HuH-7.5 (cell line): ENCODE measurements at regions not wholly inside any gene's neighbourhood (a gene's known extent, or its start where the extent isn't known, plus 50 kb on each side); places are given as distances from the start of the nearest gene placed in this dataset.

Experiments used
- DNase-seq: peaks from one replicate; pipeline ENCODE4 v3.0.0; 2011; ENCODE audit warnings: low spot score

DNA sequence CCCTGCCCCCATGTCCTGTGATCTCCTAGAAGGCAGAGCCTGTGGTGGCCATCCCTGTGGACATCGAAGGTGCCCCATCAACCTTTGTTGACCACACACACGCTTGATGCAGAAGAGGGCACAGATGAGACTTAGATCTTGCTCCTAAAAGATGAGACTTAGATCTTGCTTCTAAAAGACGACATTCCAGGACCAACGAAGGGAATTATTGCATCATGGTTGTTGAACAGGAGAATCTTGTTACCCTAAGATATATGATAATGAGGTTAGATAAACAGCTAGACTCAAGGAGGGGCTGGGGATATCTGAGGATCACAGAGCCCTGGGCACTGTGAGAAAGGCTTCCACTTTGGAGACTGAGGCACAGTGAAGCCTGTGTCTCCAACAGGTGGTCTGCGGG, 91.1 kb upstream of the WSCD2 start:
- no peak for DNase-seq

DNA sequence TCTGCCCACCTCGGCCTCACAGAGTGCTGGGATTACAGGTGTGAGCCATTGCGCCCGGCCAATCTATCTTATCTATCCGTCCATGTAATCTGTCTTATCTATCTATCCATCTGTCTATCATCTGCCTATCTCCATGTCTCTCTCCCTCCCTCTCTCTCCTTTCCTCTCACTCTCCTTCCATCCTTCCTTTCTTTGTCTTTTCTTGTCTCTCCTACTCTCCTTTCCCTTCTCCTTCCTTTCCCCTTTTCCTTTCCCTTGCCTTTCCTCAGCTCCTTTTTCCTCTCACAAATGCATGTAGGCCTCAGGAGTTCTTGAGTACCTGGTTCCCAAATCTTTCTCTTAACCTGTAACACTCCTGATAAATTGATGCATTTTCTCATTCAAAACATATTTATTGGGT, 89.3 kb upstream of the WSCD2 start:
- no peak for DNase-seq

DNA sequence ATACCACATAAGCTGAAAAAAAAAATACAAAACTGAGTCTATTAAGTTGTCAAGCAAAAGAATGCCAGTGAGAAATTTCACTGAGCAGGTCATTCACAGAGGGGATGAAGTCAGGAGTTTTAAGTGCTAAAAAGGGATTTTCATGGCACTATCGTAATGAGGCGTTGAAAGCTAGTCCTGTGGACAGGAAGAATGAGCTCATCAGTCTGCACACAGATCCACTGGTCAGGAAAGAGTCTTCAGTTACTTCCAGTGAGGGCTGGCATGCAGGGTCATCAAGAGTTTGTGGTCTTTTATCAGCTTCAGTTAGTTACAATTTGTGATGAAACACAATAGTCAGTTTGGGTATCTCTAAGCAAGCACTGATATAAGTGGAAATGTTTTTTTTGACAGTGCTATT, 88.1 kb upstream of the WSCD2 start:
- no peak for DNase-seq

DNA sequence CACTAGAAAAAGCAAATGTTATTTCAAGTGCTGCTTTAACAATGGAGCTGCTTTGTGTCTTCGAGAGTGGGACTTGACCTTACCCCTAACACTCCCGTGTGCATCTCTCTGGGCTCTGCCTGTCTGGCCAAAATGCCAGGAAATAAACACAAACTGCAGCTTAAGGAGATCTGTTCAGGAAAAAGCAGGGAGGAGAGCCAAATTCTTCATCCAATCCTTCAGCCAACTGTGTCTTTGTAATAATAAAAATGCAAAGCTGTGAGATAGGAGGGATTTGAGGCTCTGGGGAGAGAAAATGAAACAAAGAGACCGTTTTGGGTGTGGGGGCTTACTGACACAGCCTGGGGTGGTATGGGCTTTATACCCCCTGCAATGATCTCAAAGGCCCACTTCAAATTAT, 85.8 kb upstream of the WSCD2 start:
- no peak for DNase-seq

DNA sequence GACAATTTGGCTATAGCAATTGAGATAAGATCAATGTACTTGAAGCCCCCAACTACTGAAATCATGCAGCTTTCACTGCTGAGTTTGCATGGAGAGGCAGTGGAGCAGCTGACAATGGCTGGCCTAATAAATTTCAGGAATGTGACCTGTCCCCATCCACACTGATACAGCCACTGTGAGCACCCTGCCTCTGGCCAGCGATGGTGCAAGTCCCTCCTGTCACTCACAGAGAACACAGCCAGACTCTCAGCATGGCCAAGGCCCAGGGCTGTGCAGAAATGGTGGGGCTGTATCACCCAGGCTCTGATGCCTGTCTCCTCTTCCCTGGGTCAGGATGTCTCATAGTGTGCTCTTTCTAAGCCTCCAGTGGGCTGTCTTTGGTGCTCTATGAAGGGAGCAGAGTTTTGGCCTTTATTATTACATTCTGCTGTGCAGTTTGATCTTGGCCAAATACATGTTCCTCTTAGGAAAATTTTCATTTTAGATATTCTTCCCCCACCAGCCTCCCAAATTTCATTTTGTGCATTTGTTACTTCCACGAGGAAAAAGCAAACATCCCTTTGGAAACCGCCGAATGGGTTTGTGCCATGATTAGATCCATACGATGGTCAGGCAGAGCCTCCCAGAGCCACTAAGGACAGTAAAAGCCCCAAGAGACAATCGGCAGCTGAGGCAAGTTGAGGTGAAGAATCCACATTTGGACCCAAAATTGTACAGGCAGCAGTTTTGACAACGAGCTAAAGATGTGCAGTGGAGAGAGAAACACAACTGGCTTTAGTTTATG, 85.1 kb upstream of the WSCD2 start:
- DNase-seq: no peak

DNA sequence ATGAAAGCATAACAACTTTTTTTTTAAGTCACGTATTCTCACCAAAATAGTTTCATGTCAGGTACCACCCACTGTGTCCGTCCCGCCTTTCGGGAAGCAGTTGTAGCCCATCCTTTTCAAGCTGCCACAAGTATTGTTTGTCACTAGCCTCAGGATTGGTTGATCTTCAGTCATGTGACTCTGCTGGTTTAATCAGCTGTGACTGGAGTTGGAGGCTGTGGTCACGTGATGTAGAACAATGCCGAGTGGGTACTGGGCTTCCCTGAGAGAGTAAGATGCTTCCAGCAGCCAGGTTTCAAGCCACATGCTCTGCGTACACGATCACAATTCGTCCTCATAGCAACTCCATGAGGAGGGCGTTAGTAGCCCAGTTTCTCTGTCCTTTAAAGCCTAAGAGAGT, 83.0 kb upstream of the WSCD2 start:
- no peak for DNase-seq

DNA sequence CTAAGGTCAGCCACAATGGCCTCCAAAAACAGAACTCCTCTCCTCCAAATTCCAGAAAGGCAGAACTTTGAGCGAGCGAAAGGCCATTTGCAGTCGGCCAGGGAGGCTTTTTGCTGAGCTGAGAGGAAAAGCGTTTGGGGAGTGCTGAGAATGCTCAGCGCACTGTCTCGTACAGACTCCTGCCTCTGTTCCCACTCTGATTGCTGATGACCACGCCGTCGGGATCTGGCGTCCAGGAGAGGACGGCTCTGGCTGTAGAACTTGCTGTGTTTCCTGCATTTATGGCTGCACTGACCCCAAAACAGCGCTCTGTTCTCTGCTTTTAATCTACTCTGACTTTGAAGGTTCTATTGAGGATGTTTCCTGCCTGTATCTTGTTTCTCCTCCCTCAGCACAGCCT, 82.4 kb upstream of the WSCD2 start:
- no peak for DNase-seq

DNA sequence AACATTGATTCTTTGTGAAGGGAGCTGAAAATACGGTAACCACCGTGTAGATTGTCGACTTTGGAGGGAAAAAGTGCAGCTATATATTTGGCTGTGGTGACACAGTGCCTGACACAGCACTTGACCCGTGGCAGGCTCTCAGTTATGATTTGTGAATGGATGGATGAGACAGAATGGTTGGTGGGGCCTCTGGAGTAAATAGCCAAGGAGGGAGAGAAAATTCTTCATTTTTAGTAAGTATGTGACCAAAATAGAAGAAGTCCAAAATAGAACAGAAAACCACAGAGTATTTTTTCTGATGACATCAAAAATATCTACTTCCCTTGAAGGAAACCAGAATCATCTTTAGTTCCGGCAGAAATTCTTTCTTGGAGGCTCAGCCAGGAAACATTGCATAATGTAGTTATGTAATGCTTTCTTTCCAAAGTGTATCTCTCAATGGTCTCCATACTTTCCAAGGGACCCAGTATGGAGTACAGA, 82.0 kb upstream of the WSCD2 start:
- no peak for DNase-seq

DNA sequence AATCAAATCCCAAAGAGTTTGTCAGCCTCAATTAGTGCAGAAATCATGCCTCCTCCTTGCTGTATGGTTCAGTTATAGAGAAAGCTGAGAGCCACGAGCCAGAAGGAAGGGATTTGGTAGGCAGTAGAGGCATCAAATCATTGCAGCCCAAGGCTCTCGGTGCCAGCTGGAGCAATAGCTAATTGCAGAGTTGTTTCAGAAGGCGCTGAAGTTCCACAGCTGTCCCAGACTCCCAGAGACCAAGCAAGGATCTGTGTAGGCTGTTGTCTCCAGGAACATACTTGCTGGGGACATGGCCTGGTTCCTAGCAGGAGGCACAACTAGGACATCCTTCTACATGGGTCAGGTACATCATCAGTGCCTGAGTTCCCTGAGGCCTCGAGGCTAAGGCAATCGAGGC, 80.4 kb upstream of the WSCD2 start:
- no peak for DNase-seq

DNA sequence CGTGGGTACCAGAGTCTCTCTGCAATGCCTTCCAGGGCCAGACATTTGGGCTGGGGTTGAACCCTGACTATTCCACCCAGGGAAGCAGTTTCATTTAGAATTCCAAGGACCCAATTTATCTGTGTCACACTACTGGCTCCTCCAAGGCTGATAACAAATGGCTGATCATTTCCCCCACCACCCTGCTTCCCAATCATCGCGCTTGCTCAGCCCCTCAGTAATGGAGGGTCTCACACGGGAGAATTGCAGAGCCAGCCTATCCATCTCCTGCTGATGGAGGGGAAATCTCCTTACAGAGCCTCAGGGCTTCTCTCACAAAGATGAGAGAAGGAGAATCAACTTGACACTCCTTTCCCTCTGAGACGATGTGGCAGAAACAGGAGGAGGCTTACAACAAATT, 78.4 kb upstream of the WSCD2 start:
- DNase-seq: no peak

DNA sequence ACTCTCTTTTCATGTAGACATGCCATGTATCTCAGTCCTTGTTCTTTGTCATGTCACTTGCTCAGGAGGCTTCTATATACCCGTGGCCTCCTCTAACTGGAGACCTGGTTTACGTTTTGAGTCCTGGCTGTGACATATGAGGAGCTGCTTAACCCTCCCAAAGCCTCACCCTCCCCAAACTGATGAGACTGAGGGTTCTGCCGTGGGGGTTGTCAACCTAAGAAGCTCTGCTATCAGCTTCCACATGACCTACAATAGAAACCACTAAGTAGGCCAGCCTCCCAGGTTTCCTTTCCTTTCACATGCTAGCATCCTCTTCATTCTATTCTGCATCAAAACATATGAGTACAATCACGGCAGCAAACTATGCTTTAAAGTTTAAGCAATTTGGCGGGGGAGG, 76.8 kb upstream of the WSCD2 start:
- no peak for DNase-seq

DNA sequence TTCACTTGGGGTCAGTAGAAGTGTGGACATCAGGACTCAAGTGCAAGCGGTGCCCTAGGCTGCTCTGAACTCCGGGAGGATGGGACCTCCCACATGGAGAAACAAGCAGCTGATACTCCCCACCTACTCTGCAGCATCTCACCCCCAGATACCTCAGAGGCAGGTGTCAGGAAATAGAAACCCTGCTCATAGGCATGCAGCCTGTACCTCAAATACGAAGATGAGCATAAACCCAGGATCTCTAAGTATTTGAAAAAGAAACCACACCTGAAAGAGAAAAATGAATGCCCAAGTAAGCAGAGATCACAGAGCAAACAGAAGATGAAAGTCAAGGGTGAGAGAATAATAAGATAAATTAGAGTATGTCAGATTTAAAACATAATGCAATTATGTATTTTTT, 75.6 kb upstream of the WSCD2 start:
- DNase-seq: no peak

DNA sequence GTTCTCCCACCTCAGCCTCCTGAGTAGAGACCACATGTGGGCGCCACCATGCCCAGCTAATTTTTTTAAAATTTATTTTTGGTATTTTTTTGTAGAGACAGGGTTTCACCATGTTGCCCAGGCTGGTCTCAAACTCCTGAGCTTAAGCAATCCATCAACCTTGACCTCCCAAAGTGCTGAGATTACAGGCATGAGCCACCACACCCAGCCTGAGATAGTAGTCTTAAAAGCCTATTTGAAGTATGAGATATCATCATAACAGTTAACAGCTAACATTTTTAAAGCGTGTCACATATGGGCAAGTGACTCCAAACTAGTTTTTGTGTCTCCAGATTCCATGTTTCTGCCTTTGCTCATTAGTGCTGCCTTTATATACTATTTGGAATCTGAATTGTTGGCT, 74.6 kb upstream of the WSCD2 start:
- no peak for DNase-seq

DNA sequence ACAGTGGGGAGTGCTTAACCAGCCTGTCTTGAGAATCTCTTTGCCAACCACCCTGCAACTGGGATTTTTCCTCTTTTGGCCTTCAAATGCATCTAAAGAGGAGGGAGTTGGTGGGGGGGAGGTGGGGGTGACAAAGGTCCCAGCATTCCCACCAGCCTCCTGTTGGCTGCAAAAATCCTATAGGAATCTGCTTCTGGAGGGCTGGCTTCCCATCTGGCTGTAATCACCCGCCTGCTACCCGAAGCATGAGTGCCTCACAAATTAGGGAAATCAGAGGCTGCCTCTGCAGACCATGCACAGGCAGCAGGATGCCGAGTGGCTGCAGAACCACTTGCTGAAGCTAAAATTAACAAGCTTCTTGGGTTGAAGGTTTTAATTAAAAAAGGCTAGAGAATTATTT, 73.9 kb upstream of the WSCD2 start:
- no peak for DNase-seq

DNA sequence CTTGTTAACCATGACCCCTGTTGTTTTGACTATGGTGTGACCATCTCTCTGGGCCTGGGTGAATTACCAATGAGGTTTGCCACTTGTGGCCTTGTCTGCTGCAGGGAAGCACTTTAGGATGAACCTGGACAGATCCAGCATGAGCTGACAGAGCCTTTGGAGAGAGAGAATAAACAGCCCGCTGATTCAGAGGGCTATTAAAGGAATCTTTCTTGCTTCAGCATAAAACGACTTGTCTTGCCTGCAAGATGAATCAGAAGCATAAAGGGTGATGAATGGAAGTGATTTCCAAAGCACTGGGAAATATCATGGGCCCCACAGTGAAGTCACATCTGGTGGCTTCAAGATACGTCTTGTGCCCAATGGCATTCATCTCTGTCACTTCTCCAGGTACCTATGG, 69.0 kb upstream of the WSCD2 start:
- DNase-seq: no peak

DNA sequence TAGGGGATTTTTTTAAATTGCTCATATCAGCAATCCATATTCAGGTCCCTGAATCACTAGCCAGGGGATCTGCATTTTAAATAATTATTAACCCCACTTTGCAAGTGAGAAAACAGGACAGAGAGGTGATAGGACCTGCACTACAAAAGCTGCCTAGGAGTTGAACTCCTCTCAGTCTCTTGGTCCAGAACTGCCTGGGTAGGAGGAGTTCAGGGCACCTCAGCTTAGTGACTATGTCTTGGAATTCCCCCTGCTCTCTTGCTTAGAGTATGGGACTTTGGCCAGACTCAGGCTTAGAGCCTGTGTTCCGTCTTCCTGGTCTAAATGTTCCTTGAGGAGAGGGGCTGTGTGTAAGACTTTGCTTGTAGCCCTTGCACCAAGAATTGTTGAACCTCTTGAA, 68.2 kb upstream of the WSCD2 start:
- no peak for DNase-seq

DNA sequence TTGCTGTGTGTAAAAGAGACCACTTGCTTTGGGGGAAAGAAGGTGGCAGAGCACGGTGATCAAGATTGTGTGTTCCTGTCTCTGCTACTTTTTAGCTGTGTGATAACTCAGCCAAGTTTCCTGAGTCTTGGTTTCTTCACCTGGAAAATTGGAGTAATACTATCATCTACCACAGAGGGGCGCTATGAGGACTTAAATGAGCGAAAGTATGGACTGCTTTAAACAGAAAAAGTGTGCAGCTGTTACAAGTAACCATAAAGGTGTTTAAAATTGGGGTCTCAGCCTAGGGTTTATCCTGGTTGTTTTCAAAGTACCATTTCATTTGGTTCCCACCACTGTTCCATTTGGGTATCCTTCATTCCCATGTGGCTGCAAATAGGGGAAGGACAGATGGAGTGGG, 65.9 kb upstream of the WSCD2 start:
- DNase-seq: no peak

DNA sequence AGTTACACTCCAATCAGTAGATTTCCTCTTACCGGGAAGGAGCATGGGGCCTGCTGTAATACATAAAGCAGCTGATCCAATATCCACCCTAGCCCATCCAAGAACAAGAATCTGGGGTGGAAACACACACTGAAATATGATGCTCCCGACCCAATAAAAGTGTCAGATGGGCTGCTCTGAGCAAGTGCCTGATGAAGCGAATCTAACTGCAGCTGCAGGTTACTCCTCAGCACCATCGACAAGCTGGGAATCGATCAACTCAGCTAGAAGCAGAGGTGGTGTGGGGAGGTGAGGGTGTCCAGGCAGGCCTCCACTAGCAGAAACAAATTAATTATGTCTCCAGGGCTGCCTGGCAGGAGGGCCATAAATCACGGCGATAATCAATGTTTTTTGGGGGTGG, 64.0 kb upstream of the WSCD2 start:
- DNase-seq: no peak

DNA sequence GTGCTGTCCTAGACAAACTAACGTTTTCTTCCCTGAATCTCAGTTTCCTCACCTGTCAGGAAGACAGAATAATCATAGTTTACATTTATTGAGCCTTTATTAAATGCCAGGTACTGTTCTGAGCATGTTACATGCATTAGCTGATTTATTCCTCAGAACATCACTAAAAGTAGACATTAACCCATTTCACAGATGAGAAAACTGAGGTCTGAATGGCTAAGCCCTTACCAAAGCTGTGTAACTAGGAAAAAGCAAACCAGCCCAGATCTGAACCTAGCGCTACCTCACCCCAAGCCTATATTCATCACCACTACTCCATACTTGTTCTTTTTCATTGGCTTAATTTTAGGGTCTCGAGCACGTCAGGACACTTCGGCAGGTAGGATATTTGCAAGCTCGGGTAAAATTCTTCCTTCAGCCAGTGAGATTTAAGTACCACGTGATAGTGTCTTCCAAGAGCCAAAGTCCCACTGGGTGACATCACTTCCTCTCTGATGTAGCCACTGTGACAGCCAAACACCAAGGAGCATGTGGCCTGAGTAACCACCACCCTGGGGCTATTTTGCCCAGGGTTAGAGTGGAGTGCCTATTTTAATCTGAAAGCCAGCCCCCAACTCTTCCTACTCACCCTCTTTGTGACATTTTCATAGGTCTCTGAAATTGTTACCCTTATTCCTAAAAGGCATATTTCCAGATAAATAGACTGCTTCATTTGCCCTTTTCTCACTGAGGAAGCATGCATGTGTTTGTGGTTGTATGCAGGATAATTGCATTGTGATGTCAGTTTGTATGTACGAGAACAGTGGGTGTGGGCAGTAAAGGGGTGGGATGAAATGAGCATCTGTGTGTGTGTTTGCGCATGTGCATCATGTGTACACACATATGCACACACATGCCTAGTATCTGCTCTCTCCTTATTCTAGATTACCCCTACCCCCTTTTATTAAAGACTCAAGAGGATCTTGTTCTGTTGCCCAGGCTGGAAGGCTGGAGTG, 62.2 kb upstream of the WSCD2 start:
- DNase-seq: no peak

DNA sequence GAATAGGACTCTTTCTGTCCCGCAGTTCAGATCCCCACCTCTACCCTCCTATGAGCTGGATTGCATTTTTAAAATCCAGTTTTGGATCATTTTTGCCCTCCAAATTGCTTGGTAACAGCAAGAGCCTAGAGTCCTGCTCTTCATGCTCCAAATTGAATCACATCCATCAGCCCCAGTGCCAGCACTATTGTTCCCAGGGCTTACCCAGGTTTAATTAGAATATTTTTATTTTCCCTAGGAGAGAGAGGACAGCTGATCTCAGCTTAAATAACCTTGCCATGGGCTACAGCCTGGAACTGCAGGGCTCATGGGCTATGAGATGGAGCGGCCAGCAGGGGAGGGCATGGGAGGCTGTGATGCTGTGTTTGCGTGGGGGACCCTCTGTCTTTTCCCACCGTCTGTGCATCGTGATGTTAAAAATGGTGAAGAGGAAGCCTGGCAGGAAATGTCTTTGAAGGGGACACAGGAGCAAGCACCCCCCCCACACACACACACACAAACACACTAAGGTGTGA, 59.4 kb upstream of the WSCD2 start:
- no peak for DNase-seq

DNA sequence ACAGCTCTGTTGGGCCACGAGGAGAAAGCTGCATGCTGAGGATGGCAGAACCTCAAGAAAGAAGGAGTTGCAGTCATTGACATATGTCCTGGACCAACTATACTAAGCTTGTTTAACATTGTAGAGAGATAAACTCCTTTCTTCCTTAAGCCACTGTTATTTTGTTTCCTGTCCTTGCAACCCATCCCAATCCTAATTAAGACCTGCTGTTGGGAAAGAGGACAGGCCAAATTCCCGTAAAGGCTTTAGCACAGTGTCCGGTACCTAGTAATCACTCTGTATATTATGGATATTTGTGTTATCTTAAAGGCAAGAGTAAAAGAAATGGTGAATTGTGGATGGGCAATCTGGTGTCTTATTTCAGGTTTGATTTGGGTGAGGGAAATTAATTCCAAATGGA, 53.5 kb upstream of the WSCD2 start:
- DNase-seq: no peak

DNA sequence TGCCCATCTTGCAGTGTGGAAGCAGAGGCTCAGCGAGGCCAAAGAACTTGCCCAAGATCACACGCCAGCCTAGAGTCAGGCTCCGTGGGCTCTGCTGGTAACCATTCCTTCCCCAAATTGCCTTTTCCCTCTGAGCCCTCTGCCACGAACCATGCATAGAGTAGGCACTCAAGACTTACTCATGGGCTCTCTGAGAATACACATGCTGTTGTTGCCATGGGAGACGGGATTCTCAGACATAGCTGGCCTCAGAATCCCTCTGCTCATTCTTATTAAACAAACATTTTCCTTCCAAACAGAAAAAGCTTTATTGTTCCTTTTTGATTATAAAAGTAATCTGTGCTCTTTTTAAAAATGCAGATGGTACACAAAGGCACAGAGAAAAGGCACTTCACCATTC, 52.5 kb upstream of the WSCD2 start:
- DNase-seq: no peak

DNA sequence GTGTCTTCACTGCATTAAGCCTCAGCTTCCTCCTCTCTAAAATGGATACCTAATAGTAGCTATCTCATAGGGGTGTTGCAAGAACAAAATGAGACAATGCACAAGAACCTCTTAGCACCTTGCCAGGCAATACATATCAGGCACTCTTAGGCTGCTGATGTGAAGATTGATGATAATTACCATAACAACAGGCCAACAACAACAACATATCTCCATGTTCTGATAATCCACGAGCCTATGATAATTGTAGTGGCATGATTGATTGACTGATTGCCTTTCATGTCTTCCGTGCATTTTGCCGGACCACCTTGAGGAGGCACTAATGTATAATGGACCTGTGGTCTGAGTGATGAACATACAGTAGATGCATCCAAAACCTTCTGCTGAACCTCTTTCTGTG, 50.7 kb upstream of the WSCD2 start:
- DNase-seq: no peak
